Non-pigmented ciliary epithelial cell (primary cell): ENCODE measurements at regions not wholly inside any gene's neighbourhood (a gene's known extent, or its start where the extent isn't known, plus 50 kb on each side); places are given as distances from the start of the nearest gene placed in this dataset.

Experiments used
- DNase-seq: peaks from one replicate; pipeline ENCODE4 v3.0.0-alpha.2; 2010; ENCODE audit warnings: low read depth

GRCh38 chr10:53749439-53749838, 976.9 kb upstream of the MBL2 start:
- no peak for DNase-seq

- no peak for DNase-seq
These were observed 975.7 kb upstream of the MBL2 start for GRCh38 chr10:53748319-53748718.

- DNase-seq: no peak
These were observed 972.2 kb upstream of the MBL2 start for GRCh38 chr10:53744746-53745145.

- no peak for DNase-seq
These were observed 971.6 kb upstream of the MBL2 start for GRCh38 chr10:53744176-53744575.

GRCh38 chr10:53737132-53737531, 964.5 kb upstream of the MBL2 start:
- DNase-seq: no peak

- DNase-seq: no peak
These were observed 954.3 kb upstream of the MBL2 start for GRCh38 chr10:53726921-53727320.

DNA sequence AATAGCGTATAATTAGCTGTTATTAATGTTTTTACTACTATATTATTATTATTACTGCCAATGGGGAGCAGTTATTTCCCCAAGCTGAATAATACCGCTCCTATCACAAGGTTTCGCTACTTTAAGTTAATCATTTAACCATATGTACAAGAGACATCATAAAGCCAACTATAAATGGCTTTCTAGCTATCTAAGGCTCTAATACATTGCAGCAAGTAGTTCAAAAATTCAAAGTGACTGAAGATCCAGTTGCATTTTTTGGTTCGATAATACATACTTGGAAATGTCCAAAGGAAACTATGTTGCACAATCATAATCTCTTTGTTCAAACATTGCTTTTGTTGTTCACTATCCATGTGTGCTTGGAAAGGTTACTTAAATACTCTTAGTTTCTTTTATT, 952.0 kb upstream of the MBL2 start:
- DNase-seq: no peak

DNA sequence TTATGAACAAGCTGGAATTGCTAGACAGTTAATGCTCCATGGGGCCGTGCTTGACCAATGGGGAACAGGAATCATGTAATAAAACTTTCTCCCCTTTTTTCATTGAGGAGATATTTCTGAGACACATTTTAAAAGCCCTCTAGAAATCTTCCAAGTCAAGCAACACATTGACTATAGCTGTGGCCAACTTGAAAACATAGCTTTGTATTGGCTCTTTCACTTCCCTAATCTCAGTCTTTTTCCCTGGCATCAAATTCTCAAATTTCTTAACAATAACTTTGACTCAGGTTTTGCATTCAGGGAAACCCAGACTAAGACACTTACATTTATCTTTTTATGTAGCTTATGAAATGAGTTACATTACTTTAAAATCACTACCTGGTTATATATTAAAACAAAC, 947.1 kb upstream of the MBL2 start:
- DNase-seq: no peak

GRCh38 chr10:53716156-53716555, 943.6 kb upstream of the MBL2 start:
- no peak for DNase-seq

GRCh38 chr10:53713431-53713830, 940.8 kb upstream of the MBL2 start:
- no peak for DNase-seq

GRCh38 chr10:53702489-53702888, 929.9 kb upstream of the MBL2 start:
- no peak for DNase-seq

DNA sequence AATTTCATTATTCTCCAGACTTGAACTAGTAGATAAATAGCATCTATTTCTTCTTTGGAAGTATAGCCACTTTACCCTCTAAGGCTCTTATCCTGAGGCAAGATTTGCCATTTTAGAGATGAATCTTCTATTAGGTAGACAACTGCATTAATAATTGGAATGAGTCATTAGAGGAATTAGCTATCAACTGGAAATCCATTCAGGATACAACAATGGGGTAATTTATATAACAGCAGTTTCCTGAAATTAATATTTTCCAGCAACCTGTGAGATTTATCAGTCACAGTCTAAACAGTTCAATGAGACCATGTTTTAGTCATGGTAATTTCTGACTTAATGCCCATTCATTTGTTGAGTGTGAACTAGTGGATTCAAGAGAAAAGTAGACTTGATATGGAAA, 928.6 kb upstream of the MBL2 start:
- no peak for DNase-seq

GRCh38 chr10:53700278-53700677, 927.7 kb upstream of the MBL2 start:
- no peak for DNase-seq

DNA sequence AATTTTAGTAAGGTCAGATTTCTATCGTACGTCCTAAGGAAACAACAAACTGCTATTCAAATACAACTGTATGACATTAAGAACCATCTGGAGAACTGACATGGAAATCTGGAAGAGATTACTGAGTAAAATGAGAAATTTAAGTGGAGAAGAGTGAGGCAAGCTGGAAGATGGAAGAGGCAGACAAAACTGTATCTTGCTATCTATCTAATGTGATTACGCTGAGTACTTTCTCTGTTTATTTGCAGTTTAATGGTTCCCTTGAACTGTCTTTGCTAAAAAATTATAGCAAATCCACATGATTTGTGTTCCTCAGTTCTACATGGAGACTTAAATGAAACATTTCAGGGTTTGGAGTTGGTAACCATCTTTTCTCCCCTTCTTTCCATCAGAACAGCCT, 927.1 kb upstream of the MBL2 start:
- DNase-seq: no peak

DNA sequence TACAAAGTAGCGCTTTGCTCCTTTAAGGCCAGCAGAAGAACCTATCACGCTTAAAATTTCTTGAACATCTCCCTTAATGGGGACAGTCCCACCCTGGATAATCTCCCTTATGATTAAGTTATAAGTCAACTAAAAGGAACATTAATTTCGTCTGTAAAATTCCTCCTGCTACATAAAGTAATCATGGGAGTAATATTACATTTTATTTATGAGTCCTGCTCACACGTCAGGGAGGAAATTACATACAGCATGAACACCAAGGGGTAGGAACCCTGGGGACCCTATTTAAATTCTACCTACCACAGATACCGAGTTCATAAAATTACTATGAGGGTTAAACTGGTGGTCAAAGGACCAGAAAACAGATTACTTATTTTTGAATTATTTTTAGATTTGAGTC, 926.6 kb upstream of the MBL2 start:
- no peak for DNase-seq

DNA sequence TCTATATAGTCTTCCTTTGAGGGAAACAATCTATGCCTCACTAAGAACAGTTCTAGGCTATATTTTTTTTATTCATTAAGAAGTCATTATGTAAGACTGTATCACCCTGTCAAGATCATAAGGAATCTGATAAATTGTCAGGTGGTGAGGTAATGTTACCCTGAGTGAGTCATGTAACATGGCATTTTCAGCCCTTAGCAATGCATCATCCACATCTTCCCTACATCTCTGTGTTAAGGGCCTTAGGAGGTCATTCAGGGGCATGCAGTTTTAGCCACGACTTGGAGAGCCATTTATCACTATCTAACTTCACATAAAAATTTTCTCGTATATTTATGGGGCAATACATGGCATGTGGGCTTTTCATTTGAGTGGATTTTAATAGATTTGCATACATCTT, 924.5 kb upstream of the MBL2 start:
- peak; percentile 11 for DNase-seq

DNA sequence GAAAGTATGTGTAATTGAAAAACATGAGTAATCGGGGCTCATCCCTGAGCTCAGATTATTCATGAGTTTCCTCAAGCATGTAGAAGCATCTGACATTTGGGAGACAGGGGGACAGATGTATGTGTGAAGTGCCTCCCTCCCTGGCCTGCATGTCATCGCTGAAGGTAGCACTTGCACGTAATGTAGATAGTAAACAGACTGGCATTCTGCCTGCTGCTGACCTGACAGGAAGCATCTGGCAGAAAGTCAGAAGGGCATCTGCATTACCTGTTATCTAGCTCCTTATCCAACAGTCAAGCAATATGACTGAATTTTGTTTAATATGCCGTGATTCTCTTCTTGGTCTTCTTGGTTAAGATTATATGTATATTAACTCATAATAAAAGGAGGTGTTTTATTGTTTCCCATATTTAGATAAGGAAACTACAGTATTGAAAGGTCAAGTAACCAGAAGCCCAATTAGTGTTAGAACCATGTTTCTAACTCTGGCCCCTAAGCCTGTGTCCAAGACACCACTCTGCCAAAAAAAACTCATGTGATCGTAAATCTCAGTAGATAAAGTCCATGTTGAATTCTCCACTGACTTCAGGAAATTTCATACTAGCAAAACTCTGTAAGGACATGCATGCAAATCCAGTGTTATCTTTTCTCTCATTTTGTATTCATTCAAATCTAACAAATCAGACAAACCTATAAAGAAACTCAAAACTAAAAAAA, 918.1 kb upstream of the MBL2 start:
- no peak for DNase-seq

DNA sequence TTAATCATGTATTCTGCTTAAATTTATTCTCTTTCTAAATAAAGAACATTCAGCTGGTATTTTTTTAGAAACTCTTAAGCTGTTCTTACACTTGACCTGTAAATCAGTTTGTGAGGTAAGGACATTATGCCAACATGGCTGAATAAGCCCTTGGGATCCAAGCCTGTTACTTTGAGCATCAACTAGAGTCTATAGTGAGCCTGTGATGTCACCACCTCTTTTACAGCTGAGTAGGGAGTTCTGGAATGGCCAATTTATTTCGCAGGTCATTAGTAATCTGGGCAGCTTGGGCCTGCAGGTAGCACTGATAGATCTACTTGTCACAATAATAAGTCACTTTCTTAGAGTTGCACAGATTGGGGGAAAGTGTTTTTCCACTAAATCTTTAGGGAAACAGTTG, 915.2 kb upstream of the MBL2 start:
- no peak for DNase-seq

DNA sequence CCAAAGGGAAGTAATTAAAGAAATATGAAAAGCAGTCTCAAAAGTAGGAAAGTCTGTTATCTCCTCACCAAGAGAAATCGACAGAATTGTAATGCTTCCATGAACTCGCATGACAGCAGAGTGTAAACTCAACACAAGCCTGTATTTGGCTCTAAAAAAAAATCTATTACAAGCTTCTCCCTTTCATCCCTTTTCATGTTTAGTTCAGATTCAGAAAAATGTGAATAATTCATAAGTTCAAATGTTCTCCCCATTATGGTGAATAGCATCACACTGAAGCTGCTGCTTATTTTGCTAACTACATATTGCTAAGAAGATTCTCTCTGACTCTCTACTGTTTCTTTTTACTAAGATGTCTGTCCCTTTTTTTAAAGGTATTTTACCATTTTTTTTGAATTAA, 910.3 kb upstream of the MBL2 start:
- no peak for DNase-seq

GRCh38 chr10:53682458-53682857, 909.9 kb upstream of the MBL2 start:
- DNase-seq: no peak

- no peak for DNase-seq
These were observed 907.1 kb upstream of the MBL2 start for GRCh38 chr10:53679666-53680065.

DNA sequence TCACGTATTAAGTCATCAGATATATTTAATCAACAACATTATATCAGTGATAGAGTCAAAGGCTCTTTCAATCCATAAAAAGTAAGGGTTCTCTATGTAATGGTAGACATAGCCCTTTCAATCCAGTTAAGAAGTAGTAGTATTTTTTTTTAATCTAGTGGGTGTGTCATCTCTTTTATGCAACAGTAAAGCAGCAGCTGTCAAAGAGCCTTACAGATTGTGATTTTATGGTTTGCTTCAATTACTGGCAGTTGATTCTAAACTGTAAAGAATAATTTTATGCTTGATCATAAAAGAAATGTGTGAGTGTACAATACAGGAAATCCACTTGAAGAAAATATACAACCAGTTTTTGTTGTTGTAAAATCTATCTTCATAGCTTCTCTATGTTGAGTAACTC, 902.6 kb upstream of the MBL2 start:
- no peak for DNase-seq

DNA sequence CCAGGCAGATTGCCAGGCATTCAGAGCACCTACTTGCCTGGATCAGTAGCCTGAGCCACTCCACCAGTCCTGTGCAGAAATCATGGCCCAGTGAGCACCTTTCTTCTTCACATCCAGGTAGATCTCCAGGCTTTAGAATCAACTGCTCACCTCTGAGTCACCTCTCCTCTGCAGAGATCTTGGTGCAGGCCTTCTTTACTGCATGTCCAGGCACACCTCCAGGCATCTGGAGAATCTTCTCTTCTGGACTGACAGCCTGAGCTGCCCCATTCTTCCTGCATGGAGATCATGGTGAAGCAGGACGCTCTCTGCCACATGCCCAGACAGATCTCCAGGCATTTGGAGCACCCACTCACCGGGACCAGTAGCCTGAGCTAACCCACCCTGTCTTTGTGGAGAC, 894.5 kb upstream of the MBL2 start:
- no peak for DNase-seq

- DNase-seq: no peak
These were observed 891.9 kb upstream of the MBL2 start for GRCh38 chr10:53664282-53665019.
